GM18498 (cell line): ENCODE measurements at regions not wholly inside any gene's neighbourhood (a gene's known extent, or its start where the extent isn't known, plus 50 kb on each side); places are given as distances from the start of the nearest gene placed in this dataset.
"Not testable (repeated sequence)": the region's sequence is repeated elsewhere in the genome, so short reads cannot be mapped to it uniquely, and the experiment has no call there.

Source experiments
- ATAC-seq: cut with Tn5 transposase; IDR thresholded peaks from one replicate; pipeline ENCODE4 v1.9.1; 2021; ENCODE audit warnings: mild to moderate bottlenecking, moderate library complexity; ENCODE audit not compliant: unreplicated experiment

- ATAC-seq = no peak
These were observed 401.5 kb downstream of the RPS6KC1 start for GRCh38 chr1:213452501-213452900.

- no peak for ATAC-seq
These were observed 406.1 kb downstream of the RPS6KC1 start for GRCh38 chr1:213457186-213457585.

DNA sequence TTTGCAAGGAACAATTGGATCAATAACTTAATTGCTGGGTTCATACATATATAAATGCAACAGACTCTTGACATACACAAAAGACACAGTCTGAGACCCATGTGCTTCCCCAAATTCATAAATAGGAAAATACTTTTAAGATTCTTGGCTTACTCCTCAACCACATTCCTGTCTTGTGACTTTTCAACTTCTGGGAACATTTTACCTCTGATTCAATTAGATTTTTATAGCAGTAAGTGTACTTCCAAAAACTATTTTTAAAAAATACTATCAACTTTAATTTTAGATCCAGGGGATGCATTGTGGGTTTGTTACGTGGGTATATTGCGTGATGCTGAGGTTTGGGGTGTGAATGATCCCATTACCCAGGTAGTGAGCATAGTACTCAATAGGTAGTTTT lies 406.7 kb downstream of the RPS6KC1 start:
- no peak for ATAC-seq

DNA sequence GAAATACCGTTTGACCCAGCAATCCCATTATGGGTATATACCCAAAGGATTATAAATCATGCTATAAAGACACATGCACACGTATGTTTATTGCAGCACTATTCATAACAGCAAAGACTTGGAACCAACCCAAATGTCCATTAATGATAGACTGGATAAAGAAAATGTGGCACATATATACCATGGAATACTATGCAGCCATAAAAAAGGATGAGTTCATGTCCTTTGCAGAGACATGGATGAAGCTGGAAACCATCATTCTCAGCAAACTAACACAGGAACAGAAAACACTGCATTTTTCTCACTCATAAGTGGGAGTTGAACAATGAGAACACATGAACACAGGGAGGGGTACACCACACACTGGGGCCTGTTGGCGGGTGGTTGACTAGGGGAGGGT lies 411.3 kb downstream of the RPS6KC1 start:
- ATAC-seq = not testable (repeated sequence)

DNA sequence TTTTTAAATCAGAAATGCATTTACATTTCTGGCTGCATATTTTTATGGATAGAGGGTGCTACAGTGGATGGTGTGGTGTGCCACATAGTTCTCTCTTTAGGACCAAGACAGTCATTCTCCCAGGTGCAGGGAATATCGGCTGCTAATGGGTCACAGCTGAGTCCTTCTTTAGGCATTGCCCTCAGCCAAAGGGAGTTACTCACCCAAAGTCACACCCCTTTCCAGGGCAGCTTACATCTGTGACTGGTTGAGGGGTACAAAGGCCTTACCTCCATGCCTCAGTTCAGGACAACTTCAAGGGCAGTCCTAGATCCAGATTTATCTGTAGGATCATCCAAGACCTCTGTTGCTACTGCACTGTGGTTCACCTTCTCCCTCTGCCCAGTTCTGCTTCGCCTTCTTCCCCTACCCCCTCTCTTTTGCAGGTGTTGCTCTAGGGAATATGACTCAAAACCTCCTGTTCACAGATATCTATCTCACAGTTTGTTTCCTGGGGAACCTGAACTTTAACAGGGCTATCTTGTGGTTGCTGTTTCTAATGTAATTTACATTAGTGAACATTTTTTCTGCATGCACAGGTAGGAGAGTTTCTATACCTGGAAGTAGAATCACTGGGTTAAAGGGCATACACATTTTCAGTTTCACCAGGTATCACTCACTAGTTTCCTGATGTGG lies 413.9 kb downstream of the RPS6KC1 start:
- no peak for ATAC-seq

DNA sequence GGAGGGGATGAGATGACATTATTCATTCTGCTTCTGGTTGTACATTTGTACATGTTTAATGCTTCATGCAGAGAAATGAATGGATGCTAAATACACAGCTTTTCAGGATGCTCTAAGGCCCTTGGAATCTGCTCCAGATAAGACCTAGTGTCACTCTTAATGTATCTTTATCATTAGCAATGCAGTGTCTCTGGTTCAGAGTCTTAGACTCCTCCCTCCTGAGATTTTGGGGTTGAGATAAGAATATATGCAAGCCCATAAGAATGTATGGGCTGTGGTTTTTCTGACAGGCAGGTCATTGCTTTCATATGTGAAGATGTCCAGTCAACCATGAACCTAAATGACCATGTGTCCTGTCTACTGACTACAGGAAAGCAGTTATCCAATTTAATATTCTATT lies 415.5 kb downstream of the RPS6KC1 start:
- ATAC-seq = no peak

GRCh38 chr1:213474054-213474453 lies 423.0 kb downstream of the RPS6KC1 start:
- no peak for ATAC-seq

DNA sequence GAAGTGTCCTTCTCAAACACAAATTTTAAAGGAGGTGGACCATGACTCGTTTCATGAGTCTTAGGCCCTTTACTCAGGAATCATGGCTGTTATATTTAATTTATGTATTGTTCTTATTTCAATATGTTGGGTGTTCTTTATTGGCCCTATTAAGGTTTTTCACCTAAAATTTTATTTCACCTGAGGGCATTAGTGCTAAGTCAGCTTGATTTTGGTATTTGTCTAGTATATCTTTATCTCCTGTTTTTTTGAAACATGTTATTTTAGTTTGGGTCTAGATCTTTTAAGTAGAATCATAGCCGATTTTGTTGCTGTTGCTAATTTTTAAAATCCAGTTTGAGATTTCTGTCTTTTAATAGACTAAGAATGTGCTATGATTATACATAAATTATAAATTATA lies 430.4 kb downstream of the RPS6KC1 start:
- ATAC-seq = no peak

DNA sequence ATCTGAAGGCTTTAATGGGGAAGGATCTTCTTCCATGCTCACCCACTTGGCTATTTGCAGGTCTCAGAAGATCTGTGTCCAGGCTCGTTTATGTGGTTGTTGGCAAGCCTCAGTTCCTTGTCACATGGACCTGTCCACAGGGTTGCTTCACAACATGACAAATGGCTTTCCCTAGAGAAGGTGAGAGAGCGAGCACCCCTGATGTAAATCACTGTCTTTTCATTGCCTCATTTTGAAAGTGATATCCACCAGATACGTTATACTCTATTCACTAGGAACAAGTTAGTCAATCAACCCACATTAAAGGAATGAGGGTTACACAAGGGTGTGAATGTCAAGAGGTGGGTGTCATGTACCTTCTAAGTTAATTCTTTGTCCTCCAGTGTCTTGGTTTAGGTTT lies 433.3 kb downstream of the RPS6KC1 start:
- ATAC-seq = no peak

DNA sequence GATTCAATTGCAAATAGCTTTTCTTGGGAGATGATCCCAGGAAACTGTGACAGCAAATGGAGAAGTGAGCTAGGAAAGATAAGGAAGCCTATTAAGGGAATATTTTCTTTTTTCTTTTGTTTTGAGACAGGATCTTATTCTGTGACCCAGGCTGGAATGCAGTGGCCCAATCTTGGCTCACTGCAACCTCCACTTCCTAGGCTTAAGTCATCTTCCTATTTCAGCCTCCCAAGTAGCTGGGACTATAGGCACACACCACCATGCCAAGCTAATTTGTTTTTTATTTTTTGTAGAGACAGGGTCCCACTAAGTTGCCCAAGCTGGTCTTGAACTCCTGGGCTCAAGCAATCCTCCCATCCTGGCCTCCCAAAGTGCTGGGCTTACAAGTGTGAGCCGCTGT lies 433.7 kb downstream of the RPS6KC1 start:
- no peak for ATAC-seq

GRCh38 chr1:213486488-213486887 lies 435.4 kb downstream of the RPS6KC1 start:
- no peak for ATAC-seq

- no peak for ATAC-seq
These were observed 440.4 kb downstream of the RPS6KC1 start for GRCh38 chr1:213491468-213491867.

GRCh38 chr1:213492161-213493041 lies 441.4 kb downstream of the RPS6KC1 start:
- no peak for ATAC-seq

GRCh38 chr1:213499444-213499843 lies 448.4 kb downstream of the RPS6KC1 start:
- no peak for ATAC-seq

DNA sequence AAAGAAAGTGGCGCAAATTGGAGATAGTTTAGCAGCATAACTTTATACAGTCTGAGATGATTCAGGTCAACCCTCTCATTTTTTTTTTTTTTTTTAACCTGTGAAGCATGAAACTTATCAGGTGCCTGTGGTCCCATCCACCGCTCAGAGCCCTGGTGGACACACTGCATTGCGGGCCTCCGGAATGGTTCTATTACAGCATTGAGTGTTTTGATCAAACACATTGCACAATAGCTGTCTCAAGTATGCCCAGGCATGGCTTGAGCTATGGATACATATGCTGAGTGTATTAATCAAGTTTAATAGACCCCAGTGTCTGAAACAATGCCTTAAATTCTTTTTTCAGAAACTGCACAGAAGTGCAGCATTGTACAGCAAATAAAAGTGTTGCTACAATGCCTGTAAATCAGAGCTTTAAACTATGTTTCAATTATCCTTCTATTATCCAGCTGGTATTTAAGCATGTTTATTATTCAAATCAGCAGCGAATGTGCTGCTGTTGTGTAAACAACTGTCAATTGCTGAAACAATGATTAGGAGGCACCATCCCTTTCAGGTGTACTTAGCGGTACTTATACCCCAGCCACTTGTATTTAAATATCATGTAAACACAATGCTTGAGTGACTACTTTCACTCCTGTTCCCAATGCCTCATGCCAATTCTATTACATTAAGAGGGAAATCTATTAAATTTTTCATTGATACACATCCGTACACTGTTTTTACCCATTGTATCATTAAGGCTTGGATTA lies 456.6 kb downstream of the RPS6KC1 start:
- ATAC-seq = no peak

GRCh38 chr1:213511173-213511572 lies 460.1 kb downstream of the RPS6KC1 start:
- no peak for ATAC-seq

- ATAC-seq = no peak
These were observed 461.3 kb downstream of the RPS6KC1 start for GRCh38 chr1:213512316-213512715.

- ATAC-seq = no peak
These were observed 462.0 kb downstream of the RPS6KC1 start for GRCh38 chr1:213513006-213513405.

- ATAC-seq = not testable (repeated sequence)
These were observed 463.6 kb downstream of the RPS6KC1 start for GRCh38 chr1:213514408-213515179.

DNA sequence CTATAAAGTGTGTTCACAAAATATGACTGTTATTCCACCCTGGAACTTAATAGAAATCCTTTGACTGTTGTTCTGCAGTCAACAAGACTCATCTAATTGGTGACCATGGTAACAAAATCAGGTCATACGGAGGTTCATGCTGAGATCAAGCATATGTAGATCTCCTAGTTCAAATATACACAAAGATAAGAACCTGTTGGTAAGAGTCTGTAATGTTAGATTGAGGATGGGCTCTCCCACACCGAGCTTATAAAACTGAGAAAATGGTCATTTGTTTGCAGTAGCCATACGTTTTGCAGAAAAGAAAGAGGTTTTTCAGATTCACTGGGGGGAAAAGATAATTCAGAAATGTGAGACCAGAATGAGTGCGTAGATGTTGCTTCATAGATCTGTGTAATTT lies 468.1 kb downstream of the RPS6KC1 start:
- no peak for ATAC-seq

- no peak for ATAC-seq
These were observed 466.6 kb upstream of the PROX1 start for GRCh38 chr1:213521206-213521605.
